NB4 (cell line): ENCODE measurements at regions not wholly inside any gene's neighbourhood (a gene's known extent, or its start where the extent isn't known, plus 50 kb on each side); places are given as distances from the start of the nearest gene placed in this dataset.

Experiments used
- CTCF ChIP-seq: IDR thresholded peaks from one replicate; pipeline ENCODE4 v1.5.1; 2012; ENCODE audit warnings: low read depth, low read length
- POLR2A ChIP-seq: IDR thresholded peaks from 2 replicates; pipeline ENCODE4 v1.6.1; 2011; ENCODE audit warnings: mild to moderate bottlenecking; ENCODE audit not compliant: insufficient read length; ENCODE audit errors: extremely low read depth

- TF ChIP-seq CTCF = no peak
- no peak for TF ChIP-seq POLR2A
Observed at GRCh38 chr7:69177461-69177861, 420.8 kb upstream of the AUTS2 start.
